Nephron (organoid): ENCODE measurements at regions not wholly inside any gene's neighbourhood (a gene's known extent, or its start where the extent isn't known, plus 50 kb on each side); places are given as distances from the start of the nearest gene placed in this dataset.

Experiments
- H3K27ac Mint-ChIP-seq, 3 experiments: 2 replicates each; pipeline ENCODE4 v1.8.0; 2020; ENCODE audit warnings: mixed read lengths in 3 of 3, mild to moderate bottlenecking in 2 of 3, moderate library complexity in 1 of 3
- H3K27me3 Mint-ChIP-seq: 2 replicates; pipeline ENCODE4 v1.8.0; 2021; ENCODE audit warnings: low read depth, mild to moderate bottlenecking, moderate library complexity, mixed read lengths
- H3K36me3 Mint-ChIP-seq: 2 replicates; pipeline ENCODE4 v1.8.0; 2020; ENCODE audit warnings: low read depth, mixed read lengths
- H3K4me1 Mint-ChIP-seq: 2 replicates; pipeline ENCODE4 v1.8.0; 2020; ENCODE audit warnings: mixed read lengths
- H3K4me3 Mint-ChIP-seq, 3 experiments: 2 replicates each; pipeline ENCODE4 v1.8.0; 2020; ENCODE audit warnings: mild to moderate bottlenecking in 3 of 3, mixed read lengths in 3 of 3, moderate library complexity in 2 of 3
- H3K9me3 Mint-ChIP-seq: 2 replicates; pipeline ENCODE4 v1.8.0; 2020; ENCODE audit warnings: mixed read lengths
- CTCF ChIP-seq, 3 experiments: fragments of 200-600 bp; sonication (generic); IDR thresholded peaks; one replicate each; pipeline ENCODE4 v1.5.0; 2021; ENCODE audit warnings: antibody characterized with exemption in 3 of 3; ENCODE audit not compliant: unreplicated experiment in 3 of 3

GRCh38 chr22:27495325-27495724 lies 306.2 kb downstream of the MN1 start:
- no peak overlapping the region for H3K4me3 Mint-ChIP-seq
- peaks cover 41% of the 10 kb centered on the region for H3K4me1 Mint-ChIP-seq

GRCh38 chr22:27499121-27499520 lies 302.4 kb downstream of the MN1 start:
- H3K9me3 Mint-ChIP-seq, result peaks cover 5% of the 10 kb centered on the region
- H3K27me3 Mint-ChIP-seq, result peaks cover 23% of the 10 kb centered on the region
- no peak for TF ChIP-seq CTCF (IDR thresholded peaks at IDR 0.05; ENCODE audit: unreplicated experiment in 3 of 3)
- no peak overlapping the region for H3K4me3 Mint-ChIP-seq
- peak overlapping the region in 2 of 3 experiments; percentile 22 to 58 for H3K27ac Mint-ChIP-seq
- peaks cover 55% of the 10 kb centered on the region for H3K4me1 Mint-ChIP-seq
- no peaks in the 10 kb centered on the region for H3K36me3 Mint-ChIP-seq

More at GRCh38 chr22:27495325-27495724, 306.2 kb downstream of the MN1 start:
- Mint-ChIP-seq H3K9me3 (peaks cover 12% of the 10 kb centered on the region), H3K27me3 (peaks cover 21% of the 10 kb centered on the region), H3K27ac (peak overlapping the region in 2 of 3 experiments; percentile 75 to 88), H3K36me3 (no peaks in the 10 kb centered on the region)
- no peak for TF ChIP-seq CTCF (IDR thresholded peaks at IDR 0.05; ENCODE audit: unreplicated experiment in 3 of 3)

GRCh38 chr22:27501191-27501936 lies 300.2 kb downstream of the MN1 start:
- no peaks in the 10 kb centered on the region for H3K36me3 Mint-ChIP-seq
- peaks cover 26% of the 10 kb centered on the region for H3K27me3 Mint-ChIP-seq
- peak overlapping the region in 1 of 3 experiments; percentile 33 for H3K4me3 Mint-ChIP-seq
- peaks cover 45% of the 10 kb centered on the region for H3K4me1 Mint-ChIP-seq
- peak overlapping the region; percentile 6 to 84 (median 12) for H3K27ac Mint-ChIP-seq
- H3K9me3 Mint-ChIP-seq, result peaks cover 5% of the 10 kb centered on the region
- TF ChIP-seq CTCF (IDR thresholded peaks at IDR 0.05; ENCODE audit: unreplicated experiment in 3 of 3), result no peak

- peak overlapping the region; percentile 34 to 65 (median 42) for H3K27ac Mint-ChIP-seq
- H3K36me3 Mint-ChIP-seq, result no peaks in the 10 kb centered on the region
- peaks cover 5% of the 10 kb centered on the region for H3K9me3 Mint-ChIP-seq
- TF ChIP-seq CTCF (IDR thresholded peaks at IDR 0.05; ENCODE audit: unreplicated experiment in 3 of 3), result no peak
- peaks cover 29% of the 10 kb centered on the region for H3K27me3 Mint-ChIP-seq
- H3K4me3 Mint-ChIP-seq, result no peak overlapping the region
- peaks cover 44% of the 10 kb centered on the region for H3K4me1 Mint-ChIP-seq
Measured at GRCh38 chr22:27502327-27502726, 299.2 kb downstream of the MN1 start.

GRCh38 chr22:27504360-27505253 lies 296.9 kb downstream of the MN1 start:
- Mint-ChIP-seq H3K36me3 (no peaks in the 10 kb centered on the region), H3K27ac (peak overlapping the region in 2 of 3 experiments; percentile 10 to 73), H3K4me1 (peaks cover 62% of the 10 kb centered on the region), H3K4me3 (no peak overlapping the region), H3K9me3 (peaks cover 5% of the 10 kb centered on the region), H3K27me3 (peaks cover 33% of the 10 kb centered on the region)
- no peak for TF ChIP-seq CTCF (IDR thresholded peaks at IDR 0.05; ENCODE audit: unreplicated experiment in 3 of 3)
